Endodermal cell (in vitro differentiated cells): ENCODE measurements at regions not wholly inside any gene's neighbourhood (a gene's known extent, or its start where the extent isn't known, plus 50 kb on each side); places are given as distances from the start of the nearest gene placed in this dataset.
A peak's percentile ranks its signal among the peaks of the same experiment; 100 is the strongest.

ENCODE experiments used
- DNase-seq: peaks from one replicate; pipeline ENCODE4 v3.0.0-alpha.2; 2017
- H3K27ac ChIP-seq: 2 replicates; pipeline ENCODE4 v1.5.1; 2013; ENCODE audit warnings: mild to moderate bottlenecking, low read depth, low read length, moderate library complexity
- H3K27me3 ChIP-seq: 2 replicates; pipeline ENCODE4 v1.6.1; 2013; ENCODE audit warnings: mild to moderate bottlenecking, low read length, moderate library complexity; ENCODE audit not compliant: insufficient read depth, control insufficient read depth, poor library complexity, severe bottlenecking
- H3K36me3 ChIP-seq: 2 replicates; pipeline ENCODE4 v1.7.0; 2013; ENCODE audit warnings: mild to moderate bottlenecking, low read length, moderate library complexity; ENCODE audit not compliant: control insufficient read depth, insufficient read depth
- H3K4me1 ChIP-seq: one replicate; pipeline ENCODE4 v1.7.0; 2013; ENCODE audit warnings: low read length; ENCODE audit not compliant: control insufficient read depth, insufficient read depth
- H3K4me3 ChIP-seq: 2 replicates; pipeline ENCODE4 v1.5.1; 2013; ENCODE audit warnings: mild to moderate bottlenecking, low read length, moderate library complexity
- H3K9ac ChIP-seq: 2 replicates; pipeline ENCODE4 v1.6.1; 2013; ENCODE audit warnings: mild to moderate bottlenecking, low read length, moderate library complexity; ENCODE audit not compliant: poor library complexity, severe bottlenecking; ENCODE audit errors: extremely low read depth
- H3K9me3 ChIP-seq: 2 replicates; pipeline ENCODE4 v1.6.1; 2013; ENCODE audit warnings: mild to moderate bottlenecking, low read length, moderate library complexity; ENCODE audit not compliant: control insufficient read depth
- H3K27ac Mint-ChIP-seq: 2 replicates; pipeline ENCODE4 v1.8.0; 2020; ENCODE audit warnings: mixed read lengths
- H3K27me3 Mint-ChIP-seq: 2 replicates; pipeline ENCODE4 v1.8.0; 2021; ENCODE audit warnings: mild to moderate bottlenecking, mixed read lengths; ENCODE audit not compliant: insufficient read depth
- H3K36me3 Mint-ChIP-seq: 2 replicates; pipeline ENCODE4 v1.8.0; 2020; ENCODE audit warnings: low read depth, mixed read lengths
- H3K4me1 Mint-ChIP-seq: 2 replicates; pipeline ENCODE4 v1.8.0; 2020; ENCODE audit warnings: mixed read lengths
- H3K4me3 Mint-ChIP-seq: 2 replicates; pipeline ENCODE4 v1.8.0; 2020; ENCODE audit warnings: mild to moderate bottlenecking, moderate library complexity, mixed read lengths
- H3K9me3 Mint-ChIP-seq: 2 replicates; pipeline ENCODE4 v1.8.0; 2020; ENCODE audit warnings: mild to moderate bottlenecking, mixed read lengths
- WGBS, 2 experiments: methylation state at CpG; one replicate each; pipeline versions ENCODE4 v1.1.5 to v1.1.7; 2013; ENCODE audit warnings: missing lambda C conversion rate in 2 of 2, mixed read lengths in 1 of 2; ENCODE audit not compliant: insufficient coverage in 1 of 2, insufficient read length in 1 of 2; 5-methylcytosine and 5-hydroxymethylcytosine counted together
- TF ChIP-seq, protein P1 (sequence below): fragments of 200-600 bp; sonication (generic); conservative IDR thresholded peaks from 2 replicates; pipeline ENCODE4 v1.5.0; 2021; ENCODE audit warnings: antibody characterized with exemption, mild to moderate bottlenecking

DNA sequence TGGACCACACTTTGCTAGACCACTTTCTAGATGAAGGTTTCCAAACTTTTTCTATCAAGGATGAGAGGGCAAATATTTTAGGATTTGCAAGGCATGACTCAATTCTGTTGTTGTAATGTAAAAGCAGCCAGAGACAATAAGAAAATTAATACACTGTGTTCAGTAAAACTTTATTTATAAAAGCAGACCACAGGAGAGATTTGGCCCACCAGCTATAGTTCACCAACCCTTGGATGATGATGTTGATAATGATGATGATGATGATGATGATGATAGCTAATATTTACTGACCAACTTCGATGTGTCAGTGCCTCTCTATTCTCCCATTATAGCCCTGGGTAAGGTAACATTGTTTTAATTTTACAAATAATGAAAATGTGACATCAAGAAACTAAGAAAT is 156.5 kb downstream of the BTG1 start:
- H3K9me3 ChIP-seq = no peaks in the 10 kb centered on the region
- H3K36me3 Mint-ChIP-seq = no peaks in the 10 kb centered on the region
- H3K4me1 ChIP-seq = peaks cover 8% of the 10 kb centered on the region
- TF ChIP-seq, protein P1, sequence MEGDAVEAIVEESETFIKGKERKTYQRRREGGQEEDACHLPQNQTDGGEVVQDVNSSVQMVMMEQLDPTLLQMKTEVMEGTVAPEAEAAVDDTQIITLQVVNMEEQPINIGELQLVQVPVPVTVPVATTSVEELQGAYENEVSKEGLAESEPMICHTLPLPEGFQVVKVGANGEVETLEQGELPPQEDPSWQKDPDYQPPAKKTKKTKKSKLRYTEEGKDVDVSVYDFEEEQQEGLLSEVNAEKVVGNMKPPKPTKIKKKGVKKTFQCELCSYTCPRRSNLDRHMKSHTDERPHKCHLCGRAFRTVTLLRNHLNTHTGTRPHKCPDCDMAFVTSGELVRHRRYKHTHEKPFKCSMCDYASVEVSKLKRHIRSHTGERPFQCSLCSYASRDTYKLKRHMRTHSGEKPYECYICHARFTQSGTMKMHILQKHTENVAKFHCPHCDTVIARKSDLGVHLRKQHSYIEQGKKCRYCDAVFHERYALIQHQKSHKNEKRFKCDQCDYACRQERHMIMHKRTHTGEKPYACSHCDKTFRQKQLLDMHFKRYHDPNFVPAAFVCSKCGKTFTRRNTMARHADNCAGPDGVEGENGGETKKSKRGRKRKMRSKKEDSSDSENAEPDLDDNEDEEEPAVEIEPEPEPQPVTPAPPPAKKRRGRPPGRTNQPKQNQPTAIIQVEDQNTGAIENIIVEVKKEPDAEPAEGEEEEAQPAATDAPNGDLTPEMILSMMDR = no peak
- no peak overlapping the region for H3K27ac Mint-ChIP-seq
- WGBS, 2 experiments = 100% methylated on average over 1 of the region's 1 CpG; no CpG with 5 or more reads in 1 of the 2 experiments
- no peak overlapping the region for H3K9ac ChIP-seq
- no peak overlapping the region for H3K4me3 Mint-ChIP-seq
- no peaks in the 10 kb centered on the region for H3K27me3 Mint-ChIP-seq
- H3K4me3 ChIP-seq = no peak overlapping the region
- no peak overlapping the region for H3K27ac ChIP-seq
- no peaks in the 10 kb centered on the region for H3K9me3 Mint-ChIP-seq
- no peaks in the 10 kb centered on the region for H3K36me3 ChIP-seq
- DNase-seq = no peak
- no peaks in the 10 kb centered on the region for H3K27me3 ChIP-seq
- H3K4me1 Mint-ChIP-seq = peaks cover 33% of the 10 kb centered on the region

DNA sequence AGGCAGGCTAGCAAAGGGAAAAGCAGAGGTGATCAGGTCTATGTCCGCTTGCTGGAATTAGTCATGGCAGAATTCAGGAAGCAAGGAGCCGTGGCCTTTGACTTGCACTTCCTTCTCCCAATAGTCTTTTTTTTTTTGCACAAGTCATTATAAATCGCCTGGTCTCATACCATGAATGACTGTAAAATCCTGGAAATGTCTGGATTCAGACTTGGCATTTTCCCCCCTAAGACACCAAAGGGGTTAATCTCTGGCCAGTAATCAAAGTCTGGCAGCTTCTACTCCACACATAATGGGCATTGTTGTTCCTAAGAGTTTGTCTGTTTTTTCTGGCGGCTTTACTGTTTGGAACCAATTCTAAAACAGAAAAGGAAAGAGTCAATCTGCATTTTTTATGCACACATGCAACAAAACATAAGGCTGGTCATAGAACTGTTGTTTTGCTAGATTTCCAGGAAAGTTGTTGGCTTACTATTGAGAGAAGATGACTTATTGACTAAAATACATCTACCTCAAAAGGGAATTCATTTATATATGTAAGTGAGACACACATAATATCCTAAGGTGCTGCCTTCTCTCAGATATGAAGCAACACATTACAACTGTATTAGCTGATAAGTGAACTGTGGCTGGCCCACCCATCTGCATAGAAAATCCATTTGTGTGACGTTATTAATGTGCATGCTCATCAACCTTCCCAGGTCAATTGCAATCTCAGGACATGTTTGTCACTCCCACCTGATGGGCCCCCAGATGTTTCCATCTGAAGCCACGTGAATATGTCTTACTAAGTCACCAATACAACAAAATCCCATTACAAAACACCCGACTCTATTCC is 157.3 kb downstream of the BTG1 start:
- H3K4me1 ChIP-seq = peaks cover 8% of the 10 kb centered on the region
- H3K9me3 ChIP-seq = no peaks in the 10 kb centered on the region
- Mint-ChIP-seq H3K4me3 (no peak overlapping the region), H3K9me3 (no peaks in the 10 kb centered on the region), H3K4me1 (peaks cover 33% of the 10 kb centered on the region), H3K27me3 (no peaks in the 10 kb centered on the region), H3K27ac (peak overlapping the region; percentile 57), H3K36me3 (no peaks in the 10 kb centered on the region)
- no peak overlapping the region for H3K27ac ChIP-seq
- TF ChIP-seq, protein P1 = no peak
- no peak overlapping the region for H3K4me3 ChIP-seq
- 84 to 91% methylated on average over 5 to 7 of the region's 7 CpGs for WGBS, 2 experiments
- H3K9ac ChIP-seq = no peak overlapping the region
- H3K36me3 ChIP-seq = no peaks in the 10 kb centered on the region
- no peak for DNase-seq
- no peaks in the 10 kb centered on the region for H3K27me3 ChIP-seq

DNA sequence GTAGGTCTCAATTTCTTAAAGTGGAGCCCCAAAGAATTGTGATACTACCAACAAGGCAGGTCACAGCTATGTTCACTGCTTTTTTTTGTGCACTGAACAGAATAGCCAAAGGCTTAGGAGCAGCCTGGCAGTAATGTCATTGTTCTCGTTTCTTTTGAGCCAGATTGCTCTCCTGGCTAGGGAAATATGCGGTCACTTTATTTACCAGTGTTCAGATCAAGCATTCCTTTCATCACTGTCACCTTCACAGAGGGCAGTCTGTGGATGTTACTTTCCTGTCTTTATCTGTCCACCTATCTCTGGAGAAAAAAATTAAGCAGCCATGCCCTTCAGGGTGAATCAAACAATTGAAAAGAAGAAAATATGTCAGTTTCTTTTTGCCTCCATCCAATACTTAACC is 159.6 kb downstream of the BTG1 start:
- Histone ChIP-seq H3K27me3 (no peaks in the 10 kb centered on the region), H3K36me3 (no peaks in the 10 kb centered on the region), H3K9me3 (no peaks in the 10 kb centered on the region), H3K27ac (peak overlapping the region; percentile 49), H3K4me1 (peaks cover 8% of the 10 kb centered on the region), H3K9ac (no peak overlapping the region), H3K4me3 (no peak overlapping the region)
- H3K4me1 Mint-ChIP-seq = peaks cover 30% of the 10 kb centered on the region
- DNase-seq = no peak
- TF ChIP-seq, protein P1 = no peak
- H3K27ac Mint-ChIP-seq = no peak overlapping the region
- H3K36me3 Mint-ChIP-seq = no peaks in the 10 kb centered on the region
- 58 to 82% methylated on average over 2 of the region's 2 CpGs for WGBS, 2 experiments
- no peaks in the 10 kb centered on the region for H3K27me3 Mint-ChIP-seq
- H3K4me3 Mint-ChIP-seq = no peak overlapping the region
- no peaks in the 10 kb centered on the region for H3K9me3 Mint-ChIP-seq
